GM10248 (cell line): ENCODE measurements at regions not wholly inside any gene's neighbourhood (a gene's known extent, or its start where the extent isn't known, plus 50 kb on each side); places are given as distances from the start of the nearest gene placed in this dataset.

ENCODE experiments used
- CTCF ChIA-PET: fragments of 300-600 bp; sonication (Branson Sonifier 250); formaldehyde crosslinking; extraction: SDS; loops from one replicate; lab custom pipeline; 2021; ENCODE audit warnings: antibody characterized with exemption; lab: Yijun Ruan, JAX
- POLR2A ChIA-PET: fragments of 350-650 bp; sonication (Branson Sonifier 250); formaldehyde crosslinking; extraction: SDS; loops from one replicate; lab custom pipeline; 2020; ENCODE audit warnings: antibody characterized with exemption; lab: Yijun Ruan, JAX
- DNase-seq: peaks from one replicate; pipeline ENCODE4 v3.0.0; 2012; ENCODE audit errors: extremely low spot score
- TF ChIP-seq, protein P1 (sequence below): IDR thresholded peaks from 2 replicates; pipeline ENCODE4 v1.5.1; 2012; ENCODE audit warnings: mild to moderate bottlenecking, low read depth; ENCODE audit errors: extremely low read depth, missing control alignments, control extremely low read depth

DNA sequence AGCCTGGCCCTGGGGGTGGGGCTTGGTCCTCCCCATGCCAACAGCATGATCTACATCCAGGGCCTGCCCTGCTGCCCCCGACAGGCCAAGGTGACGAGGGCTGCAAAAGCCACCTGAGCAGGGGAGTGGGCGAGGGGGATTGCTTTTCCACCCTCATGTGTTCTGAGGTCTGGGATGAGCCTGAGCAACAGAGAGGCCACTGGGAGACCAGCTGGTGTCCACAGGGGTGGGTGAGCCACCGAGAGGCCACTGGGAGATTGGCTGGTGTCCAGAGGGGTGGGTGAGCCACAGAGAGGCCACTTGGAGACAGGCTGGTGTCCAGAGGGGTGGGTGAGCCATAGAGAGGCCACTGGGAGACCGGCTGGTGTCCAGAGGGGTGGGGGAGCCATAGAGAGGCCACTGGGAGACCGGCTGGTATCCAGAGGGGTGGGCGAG lies 147.4 kb upstream of the GPC1 start:
- TF ChIP-seq, protein P1, sequence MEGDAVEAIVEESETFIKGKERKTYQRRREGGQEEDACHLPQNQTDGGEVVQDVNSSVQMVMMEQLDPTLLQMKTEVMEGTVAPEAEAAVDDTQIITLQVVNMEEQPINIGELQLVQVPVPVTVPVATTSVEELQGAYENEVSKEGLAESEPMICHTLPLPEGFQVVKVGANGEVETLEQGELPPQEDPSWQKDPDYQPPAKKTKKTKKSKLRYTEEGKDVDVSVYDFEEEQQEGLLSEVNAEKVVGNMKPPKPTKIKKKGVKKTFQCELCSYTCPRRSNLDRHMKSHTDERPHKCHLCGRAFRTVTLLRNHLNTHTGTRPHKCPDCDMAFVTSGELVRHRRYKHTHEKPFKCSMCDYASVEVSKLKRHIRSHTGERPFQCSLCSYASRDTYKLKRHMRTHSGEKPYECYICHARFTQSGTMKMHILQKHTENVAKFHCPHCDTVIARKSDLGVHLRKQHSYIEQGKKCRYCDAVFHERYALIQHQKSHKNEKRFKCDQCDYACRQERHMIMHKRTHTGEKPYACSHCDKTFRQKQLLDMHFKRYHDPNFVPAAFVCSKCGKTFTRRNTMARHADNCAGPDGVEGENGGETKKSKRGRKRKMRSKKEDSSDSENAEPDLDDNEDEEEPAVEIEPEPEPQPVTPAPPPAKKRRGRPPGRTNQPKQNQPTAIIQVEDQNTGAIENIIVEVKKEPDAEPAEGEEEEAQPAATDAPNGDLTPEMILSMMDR, result no peak
- CTCF ChIA-PET, result no interaction called here
- no peak for DNase-seq
- POLR2A ChIA-PET, result no interaction called here

DNA sequence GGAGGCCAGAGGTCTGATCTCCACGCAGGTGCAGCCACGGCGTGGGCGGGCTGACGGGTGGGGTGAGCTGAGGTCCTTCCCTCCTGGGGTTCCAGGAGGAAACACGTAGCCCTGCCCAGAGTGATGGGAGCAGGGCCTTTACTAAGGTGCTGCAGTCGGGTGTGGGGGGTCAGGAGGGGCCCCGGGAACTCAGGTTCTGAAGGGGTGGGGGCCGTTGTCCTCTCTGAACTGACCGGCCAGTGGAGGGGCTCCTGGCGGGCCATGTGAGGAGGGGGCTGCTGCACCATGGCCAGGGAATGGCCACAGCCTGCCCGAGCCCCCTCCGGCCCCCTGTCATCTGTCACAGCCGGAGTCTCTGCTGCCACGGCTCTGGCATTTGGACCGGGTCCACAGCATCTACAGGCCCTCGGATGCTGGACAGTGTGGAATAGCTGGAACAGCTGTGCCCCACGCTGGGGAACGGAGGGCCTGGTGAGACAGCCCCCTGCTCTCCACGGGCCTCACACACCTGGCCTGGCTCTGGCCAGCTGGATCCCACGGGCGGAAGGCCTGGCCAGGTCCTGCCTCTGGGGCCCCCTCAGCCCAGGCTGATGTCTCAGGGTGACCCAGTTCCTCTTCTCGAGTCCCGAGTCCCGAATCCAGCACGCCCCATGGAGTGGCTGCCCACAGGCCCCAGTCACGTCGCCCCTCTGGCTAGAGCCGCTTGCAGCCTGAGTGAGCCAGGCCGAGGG lies 145.6 kb upstream of the GPC1 start:
- POLR2A ChIA-PET, result no interaction called here
- DNase-seq, result no peak
- CTCF ChIA-PET, result no interaction called here
- TF ChIP-seq, protein P1, result no peak

DNA sequence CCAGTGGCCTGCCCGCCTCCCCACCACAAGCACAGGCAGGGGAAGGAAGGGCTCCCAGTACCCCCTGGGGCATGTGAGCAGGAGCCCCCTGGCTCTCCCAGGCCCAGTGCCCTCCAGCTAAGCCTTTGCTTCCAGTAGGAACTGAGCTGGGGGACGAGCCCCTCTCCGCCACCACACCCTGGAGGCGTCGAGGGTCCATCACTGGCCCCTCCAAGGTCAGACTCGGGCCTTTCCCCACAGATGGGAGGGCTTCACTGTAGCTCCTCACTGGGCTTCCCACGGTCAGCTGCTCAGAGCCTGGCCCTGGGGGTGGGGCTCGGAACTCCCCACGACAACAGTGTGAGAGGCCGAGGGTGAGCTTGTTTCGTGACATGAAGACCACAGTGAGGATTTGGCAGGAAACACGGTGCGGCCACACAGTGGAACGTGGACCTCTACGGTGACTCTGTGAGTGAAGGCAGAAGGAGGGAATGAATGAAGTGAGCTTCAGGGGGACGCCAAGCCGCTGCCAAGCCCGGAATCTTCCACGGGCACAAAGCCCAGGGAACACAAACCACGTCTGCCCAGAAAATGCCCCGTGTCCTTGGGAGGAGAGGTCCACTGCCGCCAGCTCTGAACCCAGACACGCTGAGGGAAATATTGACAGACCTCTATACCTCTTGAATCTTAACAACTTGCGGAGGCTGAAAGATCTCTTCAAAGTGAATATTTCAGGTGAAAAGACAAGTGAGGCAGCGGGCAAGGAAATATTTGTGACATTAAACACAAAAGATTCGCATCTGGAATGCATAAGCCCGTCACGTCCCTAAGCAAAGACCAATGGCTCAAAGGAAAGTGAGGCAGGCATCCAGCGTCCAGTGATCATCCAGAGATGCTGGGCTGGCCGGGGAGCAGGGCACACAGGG lies 144.8 kb upstream of the GPC1 start:
- no peak for DNase-seq
- TF ChIP-seq, protein P1, result no peak
- ChIA-PET POLR2A (no interaction called here), CTCF (no interaction called here)

DNA sequence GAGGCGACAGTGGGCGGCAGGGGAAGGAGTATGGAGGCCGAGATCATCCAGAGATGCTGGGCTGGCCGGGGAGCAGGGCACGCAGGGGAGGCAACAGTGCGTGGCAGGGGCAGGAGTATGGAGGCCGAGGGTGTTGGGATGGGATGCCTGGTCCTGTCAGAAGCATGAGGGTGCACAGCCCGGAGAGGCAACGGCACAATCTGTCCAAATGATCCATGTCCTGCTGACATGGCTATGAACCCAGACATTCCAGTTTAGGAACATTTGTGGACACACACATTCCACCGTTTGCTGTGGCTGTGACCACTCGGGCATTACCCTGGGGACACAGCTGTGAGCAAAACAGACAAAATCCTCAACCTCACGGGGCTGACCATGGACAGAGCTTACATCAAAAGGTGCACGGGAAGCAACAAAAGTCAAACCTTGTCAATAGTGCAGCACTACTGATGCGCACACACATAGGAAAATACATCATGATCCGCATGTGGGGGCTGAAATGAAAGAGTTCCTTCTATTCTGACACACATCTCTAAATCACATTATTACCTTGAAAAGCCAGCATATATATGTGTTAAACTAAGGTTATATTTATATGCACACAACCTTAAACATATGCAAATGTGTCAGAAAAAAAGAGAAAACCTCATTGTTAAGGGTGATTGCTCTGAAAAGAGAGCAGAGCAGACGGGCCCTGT lies 144.0 kb upstream of the GPC1 start:
- DNase-seq, result no peak
- TF ChIP-seq, protein P1, result no peak
- CTCF ChIA-PET, result no interaction called here
- POLR2A ChIA-PET, result no interaction called here

DNA sequence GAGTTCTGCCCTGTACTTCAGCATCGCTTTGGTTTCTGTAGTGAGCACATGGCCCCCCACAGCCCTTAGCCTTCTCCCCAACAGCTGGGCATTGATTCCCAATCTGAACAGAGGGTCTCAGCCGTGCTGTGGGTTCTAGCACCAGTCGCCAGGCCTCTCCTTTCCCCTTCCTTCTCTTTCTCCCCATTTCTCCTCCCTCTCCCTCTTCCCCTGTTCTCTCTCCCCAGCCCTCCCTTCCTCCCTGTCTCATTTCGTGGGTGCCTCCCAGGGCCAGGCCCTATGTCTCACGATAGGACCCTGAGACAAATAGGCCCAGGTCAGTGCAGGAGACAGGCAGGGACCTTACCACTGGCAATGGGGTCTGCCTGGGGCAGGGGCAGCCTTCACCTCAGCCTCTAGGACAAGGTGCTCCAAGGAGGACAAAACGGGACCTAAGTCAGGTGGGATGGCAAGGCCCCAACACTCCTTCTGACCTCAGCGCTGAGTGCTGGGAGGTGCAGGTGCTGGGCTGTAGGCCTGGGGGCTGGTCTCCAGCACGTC lies 143.4 kb upstream of the GPC1 start:
- TF ChIP-seq, protein P1, result no peak
- ChIA-PET POLR2A (no interaction called here), CTCF (no interaction called here)
- DNase-seq, result no peak
